Fibroblast of the aortic adventitia (primary cell): ENCODE measurements at regions not wholly inside any gene's neighbourhood (a gene's known extent, or its start where the extent isn't known, plus 50 kb on each side); places are given as distances from the start of the nearest gene placed in this dataset.

ENCODE experiments used
- DNase-seq: peaks from one replicate; pipeline ENCODE4 v3.0.0-alpha.2; 2010; ENCODE audit warnings: low read depth
- H3K4me3 ChIP-seq: 2 replicates; pipeline ENCODE4 v1.5.1; 2011; ENCODE audit warnings: low read depth, mild to moderate bottlenecking, control low read depth, low read length, moderate library complexity
- TF ChIP-seq, protein P1 (sequence below): IDR thresholded peaks from 2 replicates; pipeline ENCODE4 v1.5.1; 2011; ENCODE audit warnings: mild to moderate bottlenecking, low read length, control low read depth, inconsistent platforms; ENCODE audit not compliant: insufficient read depth

DNA sequence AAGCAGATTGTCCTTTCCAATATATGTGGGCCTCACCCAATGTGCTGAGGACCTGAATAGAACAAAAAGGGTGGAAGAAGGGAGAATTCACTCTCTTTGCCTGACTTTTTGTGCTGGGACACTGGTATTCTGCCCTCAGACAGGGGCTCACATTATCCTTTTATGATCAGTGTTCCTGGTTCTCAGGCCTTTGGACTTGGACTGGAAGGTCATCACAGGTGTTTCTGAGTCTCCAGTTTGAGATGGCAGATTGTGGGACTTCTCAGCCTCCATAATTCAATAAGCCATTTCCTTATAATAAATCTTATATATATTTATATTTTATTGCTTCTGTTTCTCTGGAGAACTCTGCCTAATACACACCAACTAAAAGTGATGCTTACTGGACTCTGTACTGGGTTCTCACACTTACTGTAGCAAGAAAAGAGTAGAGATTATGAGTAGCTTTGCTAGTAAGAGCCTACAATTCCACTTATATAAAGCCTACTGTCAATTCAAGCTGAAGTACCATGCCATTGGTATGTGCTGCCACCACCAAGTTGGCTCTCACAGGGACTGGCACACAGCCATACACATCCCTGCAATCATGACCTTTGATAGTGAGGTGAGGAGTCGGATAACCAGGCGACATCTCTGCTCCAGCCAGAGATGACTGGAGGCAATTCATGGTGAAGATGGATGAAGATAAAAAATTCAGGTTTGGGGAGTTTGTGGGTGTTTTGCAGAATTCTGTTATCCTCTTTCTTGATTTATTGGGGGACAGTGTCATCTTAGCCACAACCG is 130.7 kb upstream of the NR3C1 start:
- no peak for DNase-seq
- H3K4me3 ChIP-seq = no peak overlapping the region
- TF ChIP-seq, protein P1, sequence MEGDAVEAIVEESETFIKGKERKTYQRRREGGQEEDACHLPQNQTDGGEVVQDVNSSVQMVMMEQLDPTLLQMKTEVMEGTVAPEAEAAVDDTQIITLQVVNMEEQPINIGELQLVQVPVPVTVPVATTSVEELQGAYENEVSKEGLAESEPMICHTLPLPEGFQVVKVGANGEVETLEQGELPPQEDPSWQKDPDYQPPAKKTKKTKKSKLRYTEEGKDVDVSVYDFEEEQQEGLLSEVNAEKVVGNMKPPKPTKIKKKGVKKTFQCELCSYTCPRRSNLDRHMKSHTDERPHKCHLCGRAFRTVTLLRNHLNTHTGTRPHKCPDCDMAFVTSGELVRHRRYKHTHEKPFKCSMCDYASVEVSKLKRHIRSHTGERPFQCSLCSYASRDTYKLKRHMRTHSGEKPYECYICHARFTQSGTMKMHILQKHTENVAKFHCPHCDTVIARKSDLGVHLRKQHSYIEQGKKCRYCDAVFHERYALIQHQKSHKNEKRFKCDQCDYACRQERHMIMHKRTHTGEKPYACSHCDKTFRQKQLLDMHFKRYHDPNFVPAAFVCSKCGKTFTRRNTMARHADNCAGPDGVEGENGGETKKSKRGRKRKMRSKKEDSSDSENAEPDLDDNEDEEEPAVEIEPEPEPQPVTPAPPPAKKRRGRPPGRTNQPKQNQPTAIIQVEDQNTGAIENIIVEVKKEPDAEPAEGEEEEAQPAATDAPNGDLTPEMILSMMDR = no peak

DNA sequence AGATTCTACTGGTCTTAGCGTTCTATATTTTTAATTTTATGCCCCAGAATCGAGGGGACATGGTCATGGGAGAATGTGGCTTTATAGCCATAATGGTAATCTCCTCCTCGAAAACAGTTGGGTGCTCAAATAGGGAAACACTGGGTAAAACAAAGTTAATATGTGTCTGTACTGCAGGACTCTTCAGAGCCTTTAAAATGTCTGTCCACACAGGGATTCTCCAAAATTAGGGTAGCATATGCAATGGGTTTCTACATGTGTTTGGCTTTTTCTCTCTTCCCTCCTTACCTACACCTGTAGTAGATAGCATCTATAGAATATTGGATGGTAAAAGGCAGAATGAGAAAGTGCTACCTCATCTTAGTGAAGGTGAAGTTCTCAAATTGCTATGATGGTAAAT is 130.0 kb upstream of the NR3C1 start:
- DNase-seq = no peak
- TF ChIP-seq, protein P1 = no peak
- no peak overlapping the region for H3K4me3 ChIP-seq

- no peak overlapping the region for H3K4me3 ChIP-seq
- TF ChIP-seq, protein P1 = no peak
- DNase-seq = no peak
Observed at GRCh38 chr5:143527808-143528207, 124.3 kb upstream of the NR3C1 start.

- no peak for DNase-seq
- H3K4me3 ChIP-seq = no peak overlapping the region
- TF ChIP-seq, protein P1 = no peak
Observed at GRCh38 chr5:143525176-143525575, 121.7 kb upstream of the NR3C1 start.

DNA sequence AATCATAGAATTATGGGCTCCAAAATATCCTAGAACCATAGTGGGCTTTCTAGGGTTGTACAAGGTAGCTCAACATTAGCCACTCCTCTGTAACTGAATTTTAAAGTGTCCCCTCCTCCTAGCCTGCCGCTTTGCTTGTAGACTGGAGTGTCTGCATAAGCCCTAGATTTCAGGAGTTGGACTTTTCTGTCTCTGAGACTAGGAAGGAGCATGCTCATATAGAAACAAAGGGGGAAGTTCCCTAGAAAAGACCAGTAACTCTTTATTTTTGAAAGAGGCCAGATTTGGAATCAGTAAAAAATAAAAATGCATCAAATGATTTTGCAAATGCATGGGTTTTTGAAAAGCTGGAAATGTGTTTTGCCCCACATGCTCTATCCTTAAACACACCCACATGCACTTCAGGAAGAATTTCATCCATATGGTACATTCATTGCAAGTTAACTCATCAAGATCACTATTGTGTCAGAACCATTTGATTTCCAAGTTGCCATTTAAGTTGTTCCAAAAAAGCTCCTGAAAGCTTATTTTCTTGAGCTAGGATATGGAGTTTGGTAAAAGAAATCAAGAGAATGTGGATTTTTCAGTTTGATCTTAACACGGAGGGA is 121.0 kb upstream of the NR3C1 start:
- no peak for DNase-seq
- TF ChIP-seq, protein P1 = no peak
- H3K4me3 ChIP-seq = no peak overlapping the region

- no peak for DNase-seq
- TF ChIP-seq, protein P1 = no peak
- H3K4me3 ChIP-seq = no peak overlapping the region
Observed at GRCh38 chr5:143521846-143522400, 118.4 kb upstream of the NR3C1 start.
